ENCODE measurements at regions not wholly inside any gene's neighbourhood (a gene's known extent, or its start where the extent isn't known, plus 50 kb on each side); places are given as distances from the start of the nearest gene placed in this dataset.
"Not testable (repeated sequence)": the region's sequence is repeated elsewhere in the genome, so short reads cannot be mapped to it uniquely, and the experiment has no call there.

- Histone ChIP-seq H3K4me3 (ENCODE audit: low read length) (no peak overlapping the region), H3K36me3 (ENCODE audit: control insufficient read depth, low read depth, low read length) (no peaks in the 10 kb centered on the region), H3K9me3 (ENCODE audit: control insufficient read depth, low read depth, low read length) (no peaks in the 10 kb centered on the region), H3K4me1 (ENCODE audit: control insufficient read depth, low read depth, low read length) (no peaks in the 10 kb centered on the region), H3K27ac (ENCODE audit: low read length) (no peak overlapping the region), H3K9ac (ENCODE audit: low read length) (no peak overlapping the region), H3K27me3 (ENCODE audit: control insufficient read depth, insufficient read depth, low read length) (no peaks in the 10 kb centered on the region)
Measured at GRCh38 chr14:45976001-45976400, 675.6 kb downstream of the RPL10L start.

GRCh38 chr14:45972416-45972815 lies 679.2 kb downstream of the RPL10L start:
- Histone ChIP-seq H3K4me3 (ENCODE audit: low read length) (no peak overlapping the region), H3K36me3 (ENCODE audit: control insufficient read depth, low read depth, low read length) (no peaks in the 10 kb centered on the region), H3K4me1 (ENCODE audit: control insufficient read depth, low read depth, low read length) (no peaks in the 10 kb centered on the region), H3K9ac (ENCODE audit: low read length) (no peak overlapping the region), H3K9me3 (ENCODE audit: control insufficient read depth, low read depth, low read length) (no peaks in the 10 kb centered on the region), H3K27me3 (ENCODE audit: control insufficient read depth, insufficient read depth, low read length) (no peaks in the 10 kb centered on the region), H3K27ac (ENCODE audit: low read length) (no peak overlapping the region)

DNA sequence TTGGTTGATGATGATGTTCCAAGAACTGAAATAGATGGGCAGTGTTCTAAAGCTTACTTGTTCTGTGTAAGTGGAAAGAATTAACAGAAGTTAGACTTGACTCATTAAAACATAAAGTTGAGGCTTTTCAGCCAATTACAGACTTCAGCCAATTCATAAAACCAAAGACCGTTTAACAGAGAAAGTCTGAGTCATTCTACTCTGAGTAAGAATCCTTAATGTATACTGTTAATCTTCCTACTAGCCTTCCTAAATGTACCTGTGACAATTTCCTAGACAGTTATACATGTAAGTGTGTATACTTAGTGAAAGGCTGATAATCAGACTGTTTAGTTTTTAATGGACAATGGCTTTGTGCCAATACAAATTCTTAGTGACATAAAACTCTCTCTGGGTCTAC lies 681.0 kb downstream of the RPL10L start:
- H3K4me3 ChIP-seq (ENCODE audit: low read length): no peak overlapping the region
- H3K4me1 ChIP-seq (ENCODE audit: control insufficient read depth, low read depth, low read length): no peaks in the 10 kb centered on the region
- no peak overlapping the region for H3K27ac ChIP-seq (ENCODE audit: low read length)
- no peaks in the 10 kb centered on the region for H3K36me3 ChIP-seq (ENCODE audit: control insufficient read depth, low read depth, low read length)
- no peaks in the 10 kb centered on the region for H3K9me3 ChIP-seq (ENCODE audit: control insufficient read depth, low read depth, low read length)
- H3K27me3 ChIP-seq (ENCODE audit: control insufficient read depth, insufficient read depth, low read length): no peaks in the 10 kb centered on the region
- no peak overlapping the region for H3K9ac ChIP-seq (ENCODE audit: low read length)

DNA sequence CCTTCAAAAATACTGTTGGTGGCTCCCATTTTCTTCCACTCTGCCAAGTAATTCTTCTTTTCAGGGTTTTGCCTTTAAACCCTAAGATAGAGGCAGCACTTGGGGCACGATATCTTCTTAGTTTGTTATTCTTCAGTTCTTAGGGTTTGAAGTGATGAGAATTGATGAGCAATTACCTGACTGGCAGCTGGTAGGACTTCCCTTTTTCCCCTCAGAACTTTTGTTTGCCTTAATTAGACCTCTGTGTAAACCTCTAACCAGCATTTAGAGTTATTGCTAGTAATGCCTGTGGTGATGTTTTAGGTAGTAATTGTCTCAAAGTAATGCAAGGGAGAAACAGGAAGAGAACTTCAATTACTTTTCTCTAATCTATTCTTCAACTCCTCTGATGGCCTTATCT lies 683.5 kb downstream of the RPL10L start:
- Histone ChIP-seq H3K9ac (ENCODE audit: low read length) (no peak overlapping the region), H3K4me1 (ENCODE audit: control insufficient read depth, low read depth, low read length) (no peaks in the 10 kb centered on the region), H3K36me3 (ENCODE audit: control insufficient read depth, low read depth, low read length) (no peaks in the 10 kb centered on the region), H3K9me3 (ENCODE audit: control insufficient read depth, low read depth, low read length) (no peaks in the 10 kb centered on the region), H3K27me3 (ENCODE audit: control insufficient read depth, insufficient read depth, low read length) (no peaks in the 10 kb centered on the region), H3K27ac (ENCODE audit: low read length) (no peak overlapping the region), H3K4me3 (ENCODE audit: low read length) (no peak overlapping the region)

- H3K9me3 ChIP-seq (ENCODE audit: control insufficient read depth, low read depth, low read length): no peaks in the 10 kb centered on the region
- no peak overlapping the region for H3K9ac ChIP-seq (ENCODE audit: low read length)
- no peaks in the 10 kb centered on the region for H3K36me3 ChIP-seq (ENCODE audit: control insufficient read depth, low read depth, low read length)
- H3K4me1 ChIP-seq (ENCODE audit: control insufficient read depth, low read depth, low read length): no peaks in the 10 kb centered on the region
- H3K27ac ChIP-seq (ENCODE audit: low read length): no peak overlapping the region
- H3K27me3 ChIP-seq (ENCODE audit: control insufficient read depth, insufficient read depth, low read length): no peaks in the 10 kb centered on the region
- no peak overlapping the region for H3K4me3 ChIP-seq (ENCODE audit: low read length)
Measured at GRCh38 chr14:45949479-45949878, 696.5 kb upstream of the MIS18BP1 start.

- Histone ChIP-seq H3K4me1 (ENCODE audit: control insufficient read depth, low read depth, low read length) (no peaks in the 10 kb centered on the region), H3K36me3 (ENCODE audit: control insufficient read depth, low read depth, low read length) (no peaks in the 10 kb centered on the region), H3K27me3 (ENCODE audit: control insufficient read depth, insufficient read depth, low read length) (no peaks in the 10 kb centered on the region), H3K9me3 (ENCODE audit: control insufficient read depth, low read depth, low read length) (no peaks in the 10 kb centered on the region), H3K4me3 (ENCODE audit: low read length) (no peak overlapping the region), H3K9ac (ENCODE audit: low read length) (no peak overlapping the region), H3K27ac (ENCODE audit: low read length) (no peak overlapping the region)
Measured at GRCh38 chr14:45947830-45948229, 694.8 kb upstream of the MIS18BP1 start.

GRCh38 chr14:45946251-45946650 lies 693.2 kb upstream of the MIS18BP1 start:
- no peak overlapping the region for H3K27ac ChIP-seq (ENCODE audit: low read length)
- H3K4me1 ChIP-seq (ENCODE audit: control insufficient read depth, low read depth, low read length): no peaks in the 10 kb centered on the region
- no peaks in the 10 kb centered on the region for H3K9me3 ChIP-seq (ENCODE audit: control insufficient read depth, low read depth, low read length)
- no peaks in the 10 kb centered on the region for H3K27me3 ChIP-seq (ENCODE audit: control insufficient read depth, insufficient read depth, low read length)
- no peaks in the 10 kb centered on the region for H3K36me3 ChIP-seq (ENCODE audit: control insufficient read depth, low read depth, low read length)
- H3K9ac ChIP-seq (ENCODE audit: low read length): no peak overlapping the region
- H3K4me3 ChIP-seq (ENCODE audit: low read length): no peak overlapping the region

- Histone ChIP-seq H3K9me3 (ENCODE audit: control insufficient read depth, low read depth, low read length) (no peaks in the 10 kb centered on the region), H3K27ac (ENCODE audit: low read length) (no peak overlapping the region), H3K27me3 (ENCODE audit: control insufficient read depth, insufficient read depth, low read length) (no peaks in the 10 kb centered on the region), H3K9ac (ENCODE audit: low read length) (no peak overlapping the region), H3K36me3 (ENCODE audit: control insufficient read depth, low read depth, low read length) (no peaks in the 10 kb centered on the region), H3K4me1 (ENCODE audit: control insufficient read depth, low read depth, low read length) (no peaks in the 10 kb centered on the region), H3K4me3 (ENCODE audit: low read length) (no peak overlapping the region)
Measured at GRCh38 chr14:45940318-45940717, 687.3 kb upstream of the MIS18BP1 start.

GRCh38 chr14:45939572-45939971 lies 686.6 kb upstream of the MIS18BP1 start:
- Histone ChIP-seq H3K9ac (ENCODE audit: low read length) (no peak overlapping the region), H3K36me3 (ENCODE audit: control insufficient read depth, low read depth, low read length) (no peaks in the 10 kb centered on the region), H3K27ac (ENCODE audit: low read length) (no peak overlapping the region), H3K27me3 (ENCODE audit: control insufficient read depth, insufficient read depth, low read length) (no peaks in the 10 kb centered on the region), H3K4me3 (ENCODE audit: low read length) (no peak overlapping the region), H3K4me1 (ENCODE audit: control insufficient read depth, low read depth, low read length) (no peaks in the 10 kb centered on the region), H3K9me3 (ENCODE audit: control insufficient read depth, low read depth, low read length) (no peaks in the 10 kb centered on the region)

DNA sequence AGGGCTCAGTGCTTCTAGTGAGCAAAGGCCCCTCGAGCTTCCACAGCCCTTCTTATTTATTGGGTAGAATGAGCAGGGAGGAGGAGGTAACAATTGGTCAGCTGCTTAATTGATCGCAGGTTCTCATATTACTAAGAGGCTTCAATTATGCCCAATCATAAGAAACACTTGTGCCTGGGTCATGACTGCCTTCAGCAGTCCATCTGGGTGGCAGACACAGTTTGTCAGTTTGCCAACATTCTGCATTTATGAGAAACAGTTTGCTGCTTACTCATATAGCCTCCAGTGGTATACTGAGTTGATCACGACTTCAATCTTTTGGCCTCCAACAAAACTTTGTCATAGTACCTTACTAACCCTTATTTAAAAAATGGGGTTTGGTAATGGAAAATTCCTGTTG lies 667.0 kb upstream of the MIS18BP1 start:
- H3K36me3 ChIP-seq (ENCODE audit: control insufficient read depth, low read depth, low read length); H3K27ac ChIP-seq (ENCODE audit: low read length); H3K9me3 ChIP-seq (ENCODE audit: control insufficient read depth, low read depth, low read length); H3K9ac ChIP-seq (ENCODE audit: low read length); H3K4me3 ChIP-seq (ENCODE audit: low read length); H3K4me1 ChIP-seq (ENCODE audit: control insufficient read depth, low read depth, low read length); H3K27me3 ChIP-seq (ENCODE audit: control insufficient read depth, insufficient read depth, low read length): not testable (repeated sequence)

- Histone ChIP-seq H3K9me3 (ENCODE audit: control insufficient read depth, low read depth, low read length) (peaks cover 8% of the 10 kb centered on the region), H3K27ac (ENCODE audit: low read length) (no peak overlapping the region)
Measured at GRCh38 chr14:45916340-45916953, 663.4 kb upstream of the MIS18BP1 start.

DNA sequence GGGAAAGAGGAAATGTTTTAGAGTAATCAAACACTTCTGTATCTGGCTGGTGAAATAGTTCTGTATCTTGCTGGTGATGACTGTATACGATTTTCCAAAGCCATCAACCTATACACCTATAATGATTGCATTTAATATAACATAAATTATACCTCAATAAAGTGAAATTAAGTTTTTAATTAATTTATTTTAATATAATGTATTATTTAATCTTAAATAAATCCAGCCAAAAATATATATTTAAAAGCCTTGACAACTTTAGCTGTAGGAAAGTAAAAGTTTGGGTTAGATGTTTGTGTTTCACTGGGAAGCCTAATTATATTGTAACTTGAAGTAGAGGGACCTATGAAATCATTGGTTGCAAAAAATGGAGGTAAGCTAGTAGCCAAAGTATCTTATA lies 654.8 kb upstream of the MIS18BP1 start:
- Histone ChIP-seq H3K9ac (ENCODE audit: low read length) (no peak overlapping the region), H3K27me3 (ENCODE audit: control insufficient read depth, insufficient read depth, low read length) (no peaks in the 10 kb centered on the region), H3K4me1 (ENCODE audit: control insufficient read depth, low read depth, low read length) (no peaks in the 10 kb centered on the region), H3K27ac (ENCODE audit: low read length) (no peak overlapping the region), H3K36me3 (ENCODE audit: control insufficient read depth, low read depth, low read length) (no peaks in the 10 kb centered on the region), H3K9me3 (ENCODE audit: control insufficient read depth, low read depth, low read length) (no peaks in the 10 kb centered on the region), H3K4me3 (ENCODE audit: low read length) (no peak overlapping the region)

More at GRCh38 chr14:45916340-45916953, 663.4 kb upstream of the MIS18BP1 start:
- Histone ChIP-seq H3K27me3 (ENCODE audit: control insufficient read depth, insufficient read depth, low read length) (no peaks in the 10 kb centered on the region), H3K4me1 (ENCODE audit: control insufficient read depth, low read depth, low read length) (no peaks in the 10 kb centered on the region), H3K9ac (ENCODE audit: low read length) (no peak overlapping the region), H3K36me3 (ENCODE audit: control insufficient read depth, low read depth, low read length) (no peaks in the 10 kb centered on the region), H3K4me3 (ENCODE audit: low read length) (no peak overlapping the region)
